Activated CD4-positive, alpha-beta T cell treated with anti-CD3 and anti-CD28 coated beads, Interleukin-2, Interleukin-6, amounts not matched to agents 100 ng/mL and 50 ng/mL, durations not matched to agents 16 hours and 8 hours (primary cell): ENCODE measurements at regions not wholly inside any gene's neighbourhood (a gene's known extent, or its start where the extent isn't known, plus 50 kb on each side); places are given as distances from the start of the nearest gene placed in this dataset.
"Not testable (repeated sequence)": the region's sequence is repeated elsewhere in the genome, so short reads cannot be mapped to it uniquely, and the experiment has no call there.

ENCODE experiments used
- DNase-seq: peaks from one replicate; pipeline ENCODE4 v3.0.0-alpha.2; 2020

- no peak for DNase-seq
Observed at GRCh38 chr12:91261820-91262676, 79.4 kb upstream of the DCN start.

- no peak for DNase-seq
Observed at GRCh38 chr12:91256411-91256810, 73.8 kb upstream of the DCN start.

GRCh38 chr12:91252341-91252740 lies 69.7 kb upstream of the DCN start:
- no peak for DNase-seq

GRCh38 chr12:91250273-91250665 lies 67.7 kb upstream of the DCN start:
- no peak for DNase-seq

- no peak for DNase-seq
Observed at GRCh38 chr12:91249518-91250272, 67.1 kb upstream of the DCN start.

- no peak for DNase-seq
Observed at GRCh38 chr12:91249054-91249453, 66.4 kb upstream of the DCN start.

- not testable (repeated sequence) for DNase-seq
Observed at GRCh38 chr12:91243177-91243576, 60.6 kb upstream of the DCN start.

- no peak for DNase-seq
Observed at GRCh38 chr12:91241756-91242155, 59.1 kb upstream of the DCN start.

- DNase-seq: no peak
Observed at GRCh38 chr12:91240386-91241095, 57.9 kb upstream of the DCN start.

GRCh38 chr12:91239481-91239880 lies 56.9 kb upstream of the DCN start:
- DNase-seq: no peak
